ENCODE measurements at regions not wholly inside any gene's neighbourhood (a gene's known extent, or its start where the extent isn't known, plus 50 kb on each side); places are given as distances from the start of the nearest gene placed in this dataset.

DNA sequence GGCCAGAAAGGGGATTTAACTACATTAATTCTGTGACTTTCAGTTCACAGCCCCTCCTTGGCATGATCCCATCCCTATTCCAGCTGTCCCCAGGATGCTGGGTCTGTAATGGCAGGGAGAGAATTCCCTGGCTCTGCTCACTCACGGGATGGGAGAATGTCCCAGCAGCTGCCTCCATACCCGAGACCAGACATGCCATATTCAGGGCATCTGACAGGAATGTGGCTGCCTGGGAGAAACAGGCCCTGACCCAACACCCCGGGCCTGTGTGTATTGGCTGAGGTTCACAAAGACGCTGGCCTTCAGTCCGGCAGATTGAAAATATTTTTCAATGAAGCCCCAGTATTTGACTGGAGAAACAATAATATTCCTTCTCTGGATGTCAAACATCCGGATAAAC lies 83.6 kb upstream of the SMAD3 start:
- no peaks in the 10 kb centered on the region for H3K4me1 Mint-ChIP-seq (ENCODE audit: low read depth, unreplicated experiment)
- no peak overlapping the region for H3K27ac Mint-ChIP-seq (ENCODE audit: unreplicated experiment)
- BruUV-seq (replicated peaks): no TSS peak
- Histone ChIP-seq H3K36me3 (ENCODE audit: control insufficient read depth, insufficient read depth, low read length) (no peaks in the 10 kb centered on the region), H3K9me3 (no peaks in the 10 kb centered on the region), H3K27me3 (replicated peaks; ENCODE audit: control insufficient read depth, insufficient read depth, low read length) (no peaks in the 10 kb centered on the region), H3K4me3 (ENCODE audit: low read depth, low read length) (no peak overlapping the region), H3K4me1 (no peaks in the 10 kb centered on the region)
- POLR2A ChIA-PET: no interaction called here
- intact Hi-C loops (cut with micrococcal nuclease; ENCODE audit: unreplicated experiment): no loop called here
- peaks cover 15% of the 10 kb centered on the region for H3K9me3 Mint-ChIP-seq (ENCODE audit: unreplicated experiment)
- no peak overlapping the region for H3K4me3 Mint-ChIP-seq (ENCODE audit: unreplicated experiment)
- TF ChIP-seq, protein P1, sequence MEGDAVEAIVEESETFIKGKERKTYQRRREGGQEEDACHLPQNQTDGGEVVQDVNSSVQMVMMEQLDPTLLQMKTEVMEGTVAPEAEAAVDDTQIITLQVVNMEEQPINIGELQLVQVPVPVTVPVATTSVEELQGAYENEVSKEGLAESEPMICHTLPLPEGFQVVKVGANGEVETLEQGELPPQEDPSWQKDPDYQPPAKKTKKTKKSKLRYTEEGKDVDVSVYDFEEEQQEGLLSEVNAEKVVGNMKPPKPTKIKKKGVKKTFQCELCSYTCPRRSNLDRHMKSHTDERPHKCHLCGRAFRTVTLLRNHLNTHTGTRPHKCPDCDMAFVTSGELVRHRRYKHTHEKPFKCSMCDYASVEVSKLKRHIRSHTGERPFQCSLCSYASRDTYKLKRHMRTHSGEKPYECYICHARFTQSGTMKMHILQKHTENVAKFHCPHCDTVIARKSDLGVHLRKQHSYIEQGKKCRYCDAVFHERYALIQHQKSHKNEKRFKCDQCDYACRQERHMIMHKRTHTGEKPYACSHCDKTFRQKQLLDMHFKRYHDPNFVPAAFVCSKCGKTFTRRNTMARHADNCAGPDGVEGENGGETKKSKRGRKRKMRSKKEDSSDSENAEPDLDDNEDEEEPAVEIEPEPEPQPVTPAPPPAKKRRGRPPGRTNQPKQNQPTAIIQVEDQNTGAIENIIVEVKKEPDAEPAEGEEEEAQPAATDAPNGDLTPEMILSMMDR (IDR thresholded peaks at IDR 0.05; ENCODE audit: insufficient read depth in 1 of 2, low read depth in 1 of 2, low read length in 1 of 2, severe bottlenecking in 1 of 2, unreplicated experiment in 1 of 2): no peak
- CTCF ChIA-PET: no interaction called here
- H3K36me3 Mint-ChIP-seq (ENCODE audit: insufficient read depth, unreplicated experiment): no peaks in the 10 kb centered on the region
- DNase-seq: no peak
- no peaks in the 10 kb centered on the region for H3K27me3 Mint-ChIP-seq (ENCODE audit: insufficient read depth, unreplicated experiment)

DNA sequence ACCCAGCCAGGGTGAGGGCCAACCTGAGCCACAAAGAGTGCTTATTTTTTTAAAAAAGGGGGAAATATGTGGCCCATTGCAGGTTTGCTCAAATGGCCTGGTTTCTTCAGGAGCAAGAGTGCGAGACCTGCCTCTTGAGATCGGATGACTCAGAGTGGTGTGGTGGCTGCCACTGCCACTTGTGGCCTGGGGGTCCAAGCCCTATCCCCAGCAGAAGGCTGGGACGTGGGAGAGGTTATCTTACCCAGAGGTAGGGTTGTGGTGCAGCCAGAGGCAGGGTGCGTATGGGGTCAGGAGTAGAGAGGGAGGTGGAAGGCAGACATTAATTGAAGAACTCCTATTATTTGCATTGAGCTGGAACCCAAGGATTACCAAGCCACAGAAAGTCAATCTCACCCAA lies 83.2 kb upstream of the SMAD3 start:
- Mint-ChIP-seq H3K4me3 (ENCODE audit: unreplicated experiment) (no peak overlapping the region), H3K27me3 (ENCODE audit: insufficient read depth, unreplicated experiment) (no peaks in the 10 kb centered on the region), H3K36me3 (ENCODE audit: insufficient read depth, unreplicated experiment) (no peaks in the 10 kb centered on the region), H3K27ac (ENCODE audit: unreplicated experiment) (no peak overlapping the region), H3K4me1 (ENCODE audit: low read depth, unreplicated experiment) (no peaks in the 10 kb centered on the region), H3K9me3 (ENCODE audit: unreplicated experiment) (peaks cover 15% of the 10 kb centered on the region)
- Histone ChIP-seq H3K4me1 (no peaks in the 10 kb centered on the region), H3K9me3 (no peaks in the 10 kb centered on the region), H3K27me3 (replicated peaks; ENCODE audit: control insufficient read depth, insufficient read depth, low read length) (no peaks in the 10 kb centered on the region), H3K4me3 (ENCODE audit: low read depth, low read length) (no peak overlapping the region), H3K36me3 (ENCODE audit: control insufficient read depth, insufficient read depth, low read length) (no peaks in the 10 kb centered on the region)
- intact Hi-C loops (cut with micrococcal nuclease; ENCODE audit: unreplicated experiment): no loop called here
- TF ChIP-seq, protein P1 (IDR thresholded peaks at IDR 0.05; ENCODE audit: insufficient read depth in 1 of 2, low read depth in 1 of 2, low read length in 1 of 2, severe bottlenecking in 1 of 2, unreplicated experiment in 1 of 2): no peak
- DNase-seq: no peak
- POLR2A ChIA-PET: no interaction called here
- BruUV-seq (replicated peaks): no TSS peak
- CTCF ChIA-PET: no interaction called here

DNA sequence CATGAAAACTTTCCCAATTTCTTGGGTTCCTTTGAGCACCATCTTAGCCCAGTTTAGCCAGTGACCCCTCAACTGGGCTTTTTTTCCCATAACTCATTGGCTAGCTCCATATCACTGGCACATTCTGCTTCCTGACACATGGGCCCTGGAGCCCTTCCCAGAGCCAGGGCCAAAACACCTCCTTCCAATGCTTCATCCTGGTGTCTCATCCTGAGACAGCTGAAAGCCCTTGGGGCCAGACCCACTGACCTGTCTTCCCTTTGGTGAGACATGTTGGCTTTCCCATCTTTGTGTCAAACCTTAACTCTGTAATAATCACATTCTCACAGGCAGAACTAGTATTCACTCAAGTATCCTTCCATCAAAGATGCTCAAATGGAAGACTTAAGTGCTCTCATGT lies 82.6 kb upstream of the SMAD3 start:
- Histone ChIP-seq H3K9me3 (no peaks in the 10 kb centered on the region), H3K4me1 (no peaks in the 10 kb centered on the region), H3K27me3 (replicated peaks; ENCODE audit: control insufficient read depth, insufficient read depth, low read length) (no peaks in the 10 kb centered on the region), H3K36me3 (ENCODE audit: control insufficient read depth, insufficient read depth, low read length) (no peaks in the 10 kb centered on the region), H3K4me3 (ENCODE audit: low read depth, low read length) (no peak overlapping the region)
- BruUV-seq (replicated peaks): no TSS peak
- Mint-ChIP-seq H3K36me3 (ENCODE audit: insufficient read depth, unreplicated experiment) (no peaks in the 10 kb centered on the region), H3K27ac (ENCODE audit: unreplicated experiment) (no peak overlapping the region), H3K4me3 (ENCODE audit: unreplicated experiment) (no peak overlapping the region), H3K4me1 (ENCODE audit: low read depth, unreplicated experiment) (no peaks in the 10 kb centered on the region), H3K9me3 (ENCODE audit: unreplicated experiment) (peaks cover 15% of the 10 kb centered on the region), H3K27me3 (ENCODE audit: insufficient read depth, unreplicated experiment) (no peaks in the 10 kb centered on the region)
- TF ChIP-seq, protein P1 (IDR thresholded peaks at IDR 0.05; ENCODE audit: insufficient read depth in 1 of 2, low read depth in 1 of 2, low read length in 1 of 2, severe bottlenecking in 1 of 2, unreplicated experiment in 1 of 2): no peak
- DNase-seq: no peak
- ChIA-PET CTCF (no interaction called here), POLR2A (no interaction called here)
- intact Hi-C loops (cut with micrococcal nuclease; ENCODE audit: unreplicated experiment): no loop called here

Data from Caco-2 (cell line).